H1 (cell line): ENCODE measurements at regions not wholly inside any gene's neighbourhood (a gene's known extent, or its start where the extent isn't known, plus 50 kb on each side); places are given as distances from the start of the nearest gene placed in this dataset.

Experiments used
- CBX5 ChIP-seq: fragments of 300-800, 300-1000 bp; sonication (generic); IDR thresholded peaks from 2 replicates; pipeline ENCODE4 v1.7.1; 2016; ENCODE audit warnings: antibody characterized with exemption, low read length, low read depth
- CREB1 ChIP-seq: IDR thresholded peaks from 2 replicates; pipeline ENCODE4 v1.6.1; 2012; ENCODE audit warnings: inconsistent platforms
- JUN ChIP-seq: IDR thresholded peaks from 2 replicates; pipeline ENCODE4 v1.6.1; 2011; ENCODE audit warnings: low read depth, mild to moderate bottlenecking, improper control_type of control experiment, low read length
- KDM1A ChIP-seq: fragments of 200-600, 300-600 bp; sonication (generic); IDR thresholded peaks from 2 replicates; pipeline ENCODE4 v1.7.1; 2016; ENCODE audit warnings: mild to moderate bottlenecking, low read length, borderline replicate concordance
- POLR2A ChIP-seq, 2 experiments: IDR thresholded peaks; 1 replicate in 1 of 2; 2 replicates in 1 of 2; pipeline ENCODE4 v1.6.1; 2011; ENCODE audit warnings: low read depth in 2 of 2, low read length in 2 of 2, mild to moderate bottlenecking in 2 of 2; ENCODE audit errors: control extremely low read depth in 1 of 2
- RBBP5 ChIP-seq: IDR thresholded peaks from 2 replicates; pipeline ENCODE4 v1.7.1; 2012; ENCODE audit warnings: low read depth, mild to moderate bottlenecking, inconsistent platforms, low read length, moderate library complexity, borderline replicate concordance
- SAP30 ChIP-seq: fragments of 300-600 bp; sonication (generic); IDR thresholded peaks from 2 replicates; pipeline ENCODE4 v1.7.1; 2012; ENCODE audit warnings: low read length, moderate library complexity, mild to moderate bottlenecking, inconsistent platforms; ENCODE audit not compliant: insufficient read depth, insufficient replicate concordance
- SP1 ChIP-seq: IDR thresholded peaks from 2 replicates; pipeline ENCODE4 v1.6.1; 2011; ENCODE audit warnings: low read depth, low read length
- SRF ChIP-seq: IDR thresholded peaks from 2 replicates; pipeline ENCODE4 v1.6.1; 2011; ENCODE audit warnings: mild to moderate bottlenecking, low read depth, low read length, moderate library complexity
- TF ChIP-seq, protein P1 (sequence below): fragments of 300-600 bp; sonication (generic); IDR thresholded peaks from 2 replicates; pipeline ENCODE4 v1.7.1; 2012; ENCODE audit warnings: low read length, moderate library complexity, mild to moderate bottlenecking, inconsistent platforms; ENCODE audit not compliant: insufficient replicate concordance

DNA sequence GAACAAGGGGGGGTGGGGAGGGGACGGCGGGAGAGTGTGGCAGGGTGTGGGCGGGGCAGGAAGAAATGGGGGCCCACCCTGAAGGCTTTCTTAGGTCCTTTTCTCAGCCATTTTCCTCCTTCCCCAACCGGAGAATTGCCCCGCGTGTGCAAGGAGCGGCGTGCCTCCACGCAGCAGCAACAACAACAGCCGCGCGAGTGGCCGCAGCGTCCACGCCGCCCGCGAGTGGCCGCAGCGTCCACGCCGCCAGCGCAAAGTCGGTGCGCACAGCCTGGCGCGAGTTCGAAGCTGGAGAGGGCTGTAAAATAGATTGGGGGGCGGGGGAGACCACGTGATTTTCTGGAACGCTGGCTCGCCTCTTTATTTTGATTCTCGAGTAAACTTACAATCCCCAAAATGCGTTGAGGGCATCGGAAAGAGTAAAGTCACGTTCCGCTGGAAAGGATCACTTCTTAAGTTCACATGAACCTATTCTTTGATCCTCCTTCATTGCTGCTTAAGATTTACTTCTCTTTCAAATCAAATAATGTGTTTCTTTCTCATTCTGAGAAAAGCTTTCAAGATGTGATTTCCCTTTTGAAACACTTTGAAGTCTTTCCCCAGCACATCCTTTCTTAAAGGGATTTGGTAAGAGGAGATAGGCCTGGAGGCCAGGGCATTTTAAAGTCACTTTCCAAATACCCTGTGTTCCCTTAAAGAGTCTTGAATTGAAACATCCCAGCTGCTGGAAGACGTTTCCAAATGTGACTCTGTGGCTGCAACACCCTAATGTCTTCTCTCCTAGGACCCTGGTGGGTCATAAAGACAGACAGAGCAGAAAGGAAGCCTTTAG is 66.7 kb upstream of the ZNF217 start (continued):
- TF ChIP-seq, protein P1, sequence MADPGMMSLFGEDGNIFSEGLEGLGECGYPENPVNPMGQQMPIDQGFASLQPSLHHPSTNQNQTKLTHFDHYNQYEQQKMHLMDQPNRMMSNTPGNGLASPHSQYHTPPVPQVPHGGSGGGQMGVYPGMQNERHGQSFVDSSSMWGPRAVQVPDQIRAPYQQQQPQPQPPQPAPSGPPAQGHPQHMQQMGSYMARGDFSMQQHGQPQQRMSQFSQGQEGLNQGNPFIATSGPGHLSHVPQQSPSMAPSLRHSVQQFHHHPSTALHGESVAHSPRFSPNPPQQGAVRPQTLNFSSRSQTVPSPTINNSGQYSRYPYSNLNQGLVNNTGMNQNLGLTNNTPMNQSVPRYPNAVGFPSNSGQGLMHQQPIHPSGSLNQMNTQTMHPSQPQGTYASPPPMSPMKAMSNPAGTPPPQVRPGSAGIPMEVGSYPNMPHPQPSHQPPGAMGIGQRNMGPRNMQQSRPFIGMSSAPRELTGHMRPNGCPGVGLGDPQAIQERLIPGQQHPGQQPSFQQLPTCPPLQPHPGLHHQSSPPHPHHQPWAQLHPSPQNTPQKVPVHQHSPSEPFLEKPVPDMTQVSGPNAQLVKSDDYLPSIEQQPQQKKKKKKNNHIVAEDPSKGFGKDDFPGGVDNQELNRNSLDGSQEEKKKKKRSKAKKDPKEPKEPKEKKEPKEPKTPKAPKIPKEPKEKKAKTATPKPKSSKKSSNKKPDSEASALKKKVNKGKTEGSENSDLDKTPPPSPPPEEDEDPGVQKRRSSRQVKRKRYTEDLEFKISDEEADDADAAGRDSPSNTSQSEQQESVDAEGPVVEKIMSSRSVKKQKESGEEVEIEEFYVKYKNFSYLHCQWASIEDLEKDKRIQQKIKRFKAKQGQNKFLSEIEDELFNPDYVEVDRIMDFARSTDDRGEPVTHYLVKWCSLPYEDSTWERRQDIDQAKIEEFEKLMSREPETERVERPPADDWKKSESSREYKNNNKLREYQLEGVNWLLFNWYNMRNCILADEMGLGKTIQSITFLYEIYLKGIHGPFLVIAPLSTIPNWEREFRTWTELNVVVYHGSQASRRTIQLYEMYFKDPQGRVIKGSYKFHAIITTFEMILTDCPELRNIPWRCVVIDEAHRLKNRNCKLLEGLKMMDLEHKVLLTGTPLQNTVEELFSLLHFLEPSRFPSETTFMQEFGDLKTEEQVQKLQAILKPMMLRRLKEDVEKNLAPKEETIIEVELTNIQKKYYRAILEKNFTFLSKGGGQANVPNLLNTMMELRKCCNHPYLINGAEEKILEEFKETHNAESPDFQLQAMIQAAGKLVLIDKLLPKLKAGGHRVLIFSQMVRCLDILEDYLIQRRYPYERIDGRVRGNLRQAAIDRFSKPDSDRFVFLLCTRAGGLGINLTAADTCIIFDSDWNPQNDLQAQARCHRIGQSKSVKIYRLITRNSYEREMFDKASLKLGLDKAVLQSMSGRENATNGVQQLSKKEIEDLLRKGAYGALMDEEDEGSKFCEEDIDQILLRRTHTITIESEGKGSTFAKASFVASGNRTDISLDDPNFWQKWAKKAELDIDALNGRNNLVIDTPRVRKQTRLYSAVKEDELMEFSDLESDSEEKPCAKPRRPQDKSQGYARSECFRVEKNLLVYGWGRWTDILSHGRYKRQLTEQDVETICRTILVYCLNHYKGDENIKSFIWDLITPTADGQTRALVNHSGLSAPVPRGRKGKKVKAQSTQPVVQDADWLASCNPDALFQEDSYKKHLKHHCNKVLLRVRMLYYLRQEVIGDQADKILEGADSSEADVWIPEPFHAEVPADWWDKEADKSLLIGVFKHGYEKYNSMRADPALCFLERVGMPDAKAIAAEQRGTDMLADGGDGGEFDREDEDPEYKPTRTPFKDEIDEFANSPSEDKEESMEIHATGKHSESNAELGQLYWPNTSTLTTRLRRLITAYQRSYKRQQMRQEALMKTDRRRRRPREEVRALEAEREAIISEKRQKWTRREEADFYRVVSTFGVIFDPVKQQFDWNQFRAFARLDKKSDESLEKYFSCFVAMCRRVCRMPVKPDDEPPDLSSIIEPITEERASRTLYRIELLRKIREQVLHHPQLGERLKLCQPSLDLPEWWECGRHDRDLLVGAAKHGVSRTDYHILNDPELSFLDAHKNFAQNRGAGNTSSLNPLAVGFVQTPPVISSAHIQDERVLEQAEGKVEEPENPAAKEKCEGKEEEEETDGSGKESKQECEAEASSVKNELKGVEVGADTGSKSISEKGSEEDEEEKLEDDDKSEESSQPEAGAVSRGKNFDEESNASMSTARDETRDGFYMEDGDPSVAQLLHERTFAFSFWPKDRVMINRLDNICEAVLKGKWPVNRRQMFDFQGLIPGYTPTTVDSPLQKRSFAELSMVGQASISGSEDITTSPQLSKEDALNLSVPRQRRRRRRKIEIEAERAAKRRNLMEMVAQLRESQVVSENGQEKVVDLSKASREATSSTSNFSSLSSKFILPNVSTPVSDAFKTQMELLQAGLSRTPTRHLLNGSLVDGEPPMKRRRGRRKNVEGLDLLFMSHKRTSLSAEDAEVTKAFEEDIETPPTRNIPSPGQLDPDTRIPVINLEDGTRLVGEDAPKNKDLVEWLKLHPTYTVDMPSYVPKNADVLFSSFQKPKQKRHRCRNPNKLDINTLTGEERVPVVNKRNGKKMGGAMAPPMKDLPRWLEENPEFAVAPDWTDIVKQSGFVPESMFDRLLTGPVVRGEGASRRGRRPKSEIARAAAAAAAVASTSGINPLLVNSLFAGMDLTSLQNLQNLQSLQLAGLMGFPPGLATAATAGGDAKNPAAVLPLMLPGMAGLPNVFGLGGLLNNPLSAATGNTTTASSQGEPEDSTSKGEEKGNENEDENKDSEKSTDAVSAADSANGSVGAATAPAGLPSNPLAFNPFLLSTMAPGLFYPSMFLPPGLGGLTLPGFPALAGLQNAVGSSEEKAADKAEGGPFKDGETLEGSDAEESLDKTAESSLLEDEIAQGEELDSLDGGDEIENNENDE: no peak
- TF ChIP-seq KDM1A (no peak), SRF (no peak), SP1 (no peak), SAP30 (no peak), CREB1 (no peak), JUN (no peak), CBX5 (no peak), RBBP5 (peak; percentile 77; the same call in 1 of the 2 replicates), POLR2A (IDR thresholded peaks at IDR 0.05; ENCODE audit: control extremely low read depth in 1 of 2, low read depth in 2 of 2, low read length in 2 of 2) (no peak)
